ENCODE measurements at regions not wholly inside any gene's neighbourhood (a gene's known extent, or its start where the extent isn't known, plus 50 kb on each side); places are given as distances from the start of the nearest gene placed in this dataset.

DNA sequence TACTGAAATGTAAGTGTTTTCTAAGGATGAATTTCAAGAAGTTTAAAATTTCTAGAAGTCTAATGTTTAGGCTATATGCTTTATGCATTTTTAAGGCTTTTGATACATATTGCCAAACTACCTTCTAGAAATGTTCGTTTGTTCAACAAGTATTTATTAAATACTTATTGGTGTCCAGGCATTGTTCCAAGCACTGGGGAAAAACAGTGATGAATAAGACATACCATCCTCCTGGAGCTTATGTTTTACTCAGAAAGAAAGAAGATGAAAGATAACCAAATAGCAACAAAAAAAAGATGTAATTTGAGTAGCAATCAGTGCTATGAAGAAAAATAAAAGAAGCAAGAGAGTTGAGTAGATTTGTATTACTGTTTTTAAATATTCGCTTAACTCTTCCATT, 692.9 kb downstream of the SLC4A3 start:
- Histone ChIP-seq H3K23ac (ENCODE audit: low read depth, low read length, poor library complexity) (no peak overlapping the region), H2AK5ac (ENCODE audit: low read depth, low read length) (no peak overlapping the region), H3K4me1 (ENCODE audit: control insufficient read depth in 2 of 2, insufficient read depth in 1 of 2, low read depth in 1 of 2, low read length in 2 of 2) (no peaks in the 10 kb centered on the region), H3K27me3 (ENCODE audit: control insufficient read depth in 3 of 3, insufficient read depth in 3 of 3, low read depth in 1 of 3, low read length in 3 of 3) (no peaks in the 10 kb centered on the region), H2BK12ac (ENCODE audit: low read length) (no peak overlapping the region), H3K79me1 (ENCODE audit: low read depth, low read length) (no peaks in the 10 kb centered on the region), H3K27ac (replicated peaks; ENCODE audit: low read length) (no peak overlapping the region), H2BK15ac (ENCODE audit: low read length) (no peak overlapping the region), H2BK5ac (ENCODE audit: low read length) (no peak overlapping the region), H3K4me2 (ENCODE audit: insufficient read depth, low read length, poor library complexity, severe bottlenecking) (no peak overlapping the region), H3K9me3 (replicated peaks in 1 of 2; ENCODE audit: control insufficient read depth in 2 of 2, insufficient read depth in 1 of 2, low read depth in 1 of 2, low read length in 2 of 2) (no peaks in the 10 kb centered on the region), H4K91ac (ENCODE audit: low read depth, low read length, poor library complexity) (no peak overlapping the region), H2AFZ (ENCODE audit: low read length) (no peak overlapping the region), H3K36me3 (replicated peaks in 1 of 2; ENCODE audit: control insufficient read depth in 2 of 2, insufficient read depth in 2 of 2, low read length in 2 of 2) (no peaks in the 10 kb centered on the region), H3K9ac (ENCODE audit: low read depth, low read length, poor library complexity) (no peak overlapping the region), H2BK120ac (ENCODE audit: low read depth, low read length) (no peak overlapping the region), H4K8ac (ENCODE audit: low read depth, low read length) (no peak overlapping the region), H3K18ac (ENCODE audit: low read length) (no peak overlapping the region), H3K4me3 (ENCODE audit: low read length in 2 of 2) (no peak overlapping the region), H3K14ac (ENCODE audit: low read length) (no peak overlapping the region), H3K4ac (ENCODE audit: low read length) (no peak overlapping the region)
- DNase-seq (ENCODE audit: low spot score): no peak
- no CpG with 5 or more reads among the region's 2 CpGs for WGBS, 2 donors (ENCODE audit: extremely low coverage in 2 of 2, insufficient read length in 2 of 2, insufficient replicate concordance in 1 of 2)

DNA sequence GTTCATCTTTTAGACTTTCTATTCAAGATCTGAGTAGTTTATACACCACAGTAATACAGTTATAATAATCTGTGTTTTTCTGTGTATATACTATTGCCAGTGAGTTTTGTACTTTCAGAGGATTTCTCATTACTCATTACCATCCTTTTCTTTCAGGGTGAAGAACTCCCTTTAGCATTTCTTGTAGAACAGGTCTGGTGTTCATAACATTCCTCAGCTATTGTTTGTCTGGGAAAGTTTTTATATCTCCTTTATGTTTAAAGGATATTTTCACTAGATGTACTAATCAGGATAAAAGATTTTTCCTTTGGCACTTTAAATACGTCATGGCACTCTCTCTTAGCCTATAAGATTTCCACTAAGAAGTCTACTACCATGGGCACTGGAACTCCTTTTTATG, 705.5 kb downstream of the SLC4A3 start:
- no peaks in the 10 kb centered on the region for H3K27me3 ChIP-seq (ENCODE audit: control insufficient read depth in 3 of 3, insufficient read depth in 3 of 3, low read depth in 1 of 3, low read length in 3 of 3)
- no peaks in the 10 kb centered on the region for H3K36me3 ChIP-seq (replicated peaks in 1 of 2; ENCODE audit: control insufficient read depth in 2 of 2, insufficient read depth in 2 of 2, low read length in 2 of 2)
- DNase-seq (ENCODE audit: low spot score): no peak
- H3K4me3 ChIP-seq (ENCODE audit: low read length in 2 of 2): no peak overlapping the region
- H3K18ac ChIP-seq (ENCODE audit: low read length): no peak overlapping the region
- no peak overlapping the region for H2BK5ac ChIP-seq (ENCODE audit: low read length)
- no peak overlapping the region for H4K91ac ChIP-seq (ENCODE audit: low read depth, low read length, poor library complexity)
- H2BK120ac ChIP-seq (ENCODE audit: low read depth, low read length): no peak overlapping the region
- no peak overlapping the region for H3K4me2 ChIP-seq (ENCODE audit: insufficient read depth, low read length, poor library complexity, severe bottlenecking)
- no peaks in the 10 kb centered on the region for H3K79me1 ChIP-seq (ENCODE audit: low read depth, low read length)
- H2BK12ac ChIP-seq (ENCODE audit: low read length): no peak overlapping the region
- H4K8ac ChIP-seq (ENCODE audit: low read depth, low read length): no peak overlapping the region
- H3K9me3 ChIP-seq (replicated peaks in 1 of 2; ENCODE audit: control insufficient read depth in 2 of 2, insufficient read depth in 1 of 2, low read depth in 1 of 2, low read length in 2 of 2): no peaks in the 10 kb centered on the region
- H3K27ac ChIP-seq (replicated peaks; ENCODE audit: low read length): no peak overlapping the region
- H3K23ac ChIP-seq (ENCODE audit: low read depth, low read length, poor library complexity): no peak overlapping the region
- peaks cover 0 to 4% of the 10 kb centered on the region in 2 donors for H3K4me1 ChIP-seq (ENCODE audit: control insufficient read depth in 2 of 2, insufficient read depth in 1 of 2, low read depth in 1 of 2, low read length in 2 of 2)
- no peak overlapping the region for H3K9ac ChIP-seq (ENCODE audit: low read depth, low read length, poor library complexity)
- H2AK5ac ChIP-seq (ENCODE audit: low read depth, low read length): no peak overlapping the region
- no CpG with 5 or more reads among the region's 1 CpG for WGBS, 2 donors (ENCODE audit: extremely low coverage in 2 of 2, insufficient read length in 2 of 2, insufficient replicate concordance in 1 of 2)
- no peak overlapping the region for H3K14ac ChIP-seq (ENCODE audit: low read length)
- no peak overlapping the region for H2AFZ ChIP-seq (ENCODE audit: low read length)
- H3K4ac ChIP-seq (ENCODE audit: low read length): no peak overlapping the region
- H2BK15ac ChIP-seq (ENCODE audit: low read length): no peak overlapping the region

DNA sequence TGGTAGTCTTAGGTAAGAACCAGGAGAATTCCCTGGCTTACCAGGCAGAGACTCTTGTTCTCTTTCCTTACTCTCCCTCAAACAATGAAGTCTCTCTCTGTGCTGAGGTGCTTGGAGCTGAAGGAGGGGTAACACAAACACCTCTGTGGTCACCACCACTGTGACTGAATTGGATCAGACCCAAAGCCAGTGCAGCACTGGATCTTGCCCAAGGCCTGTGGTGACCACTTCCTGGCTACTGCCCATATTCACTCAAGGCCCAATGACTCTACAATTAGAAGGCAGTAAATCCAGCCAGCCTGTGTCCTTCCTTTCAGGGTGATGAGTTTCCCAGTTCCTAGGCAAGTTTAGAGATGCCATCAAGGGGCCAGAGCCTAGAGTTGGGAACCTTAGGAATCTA, 706.8 kb downstream of the SLC4A3 start:
- H3K9ac ChIP-seq (ENCODE audit: low read depth, low read length, poor library complexity): no peak overlapping the region
- peak overlapping the region; percentile 53 for H4K91ac ChIP-seq (ENCODE audit: low read depth, low read length, poor library complexity)
- H3K4ac ChIP-seq (ENCODE audit: low read length): no peak overlapping the region
- H3K36me3 ChIP-seq (replicated peaks in 1 of 2; ENCODE audit: control insufficient read depth in 2 of 2, insufficient read depth in 2 of 2, low read length in 2 of 2): no peaks in the 10 kb centered on the region
- no peak overlapping the region for H3K18ac ChIP-seq (ENCODE audit: low read length)
- H2AFZ ChIP-seq (ENCODE audit: low read length): no peak overlapping the region
- no peak overlapping the region for H3K4me2 ChIP-seq (ENCODE audit: insufficient read depth, low read length, poor library complexity, severe bottlenecking)
- DNase-seq (ENCODE audit: low spot score): no peak
- H4K8ac ChIP-seq (ENCODE audit: low read depth, low read length): no peak overlapping the region
- no peak overlapping the region for H3K23ac ChIP-seq (ENCODE audit: low read depth, low read length, poor library complexity)
- peaks cover 0 to 4% of the 10 kb centered on the region in 2 donors for H3K4me1 ChIP-seq (ENCODE audit: control insufficient read depth in 2 of 2, insufficient read depth in 1 of 2, low read depth in 1 of 2, low read length in 2 of 2)
- no peaks in the 10 kb centered on the region for H3K79me1 ChIP-seq (ENCODE audit: low read depth, low read length)
- no peak overlapping the region for H3K4me3 ChIP-seq (ENCODE audit: low read length in 2 of 2)
- H3K27me3 ChIP-seq (ENCODE audit: control insufficient read depth in 3 of 3, insufficient read depth in 3 of 3, low read depth in 1 of 3, low read length in 3 of 3): no peaks in the 10 kb centered on the region
- no peak overlapping the region for H2BK12ac ChIP-seq (ENCODE audit: low read length)
- no peak overlapping the region for H2BK15ac ChIP-seq (ENCODE audit: low read length)
- H3K14ac ChIP-seq (ENCODE audit: low read length): no peak overlapping the region
- H2AK5ac ChIP-seq (ENCODE audit: low read depth, low read length): no peak overlapping the region
- H3K9me3 ChIP-seq (replicated peaks in 1 of 2; ENCODE audit: control insufficient read depth in 2 of 2, insufficient read depth in 1 of 2, low read depth in 1 of 2, low read length in 2 of 2): no peaks in the 10 kb centered on the region
- no peak overlapping the region for H2BK5ac ChIP-seq (ENCODE audit: low read length)
- H2BK120ac ChIP-seq (ENCODE audit: low read depth, low read length): no peak overlapping the region
- H3K27ac ChIP-seq (replicated peaks; ENCODE audit: low read length): no peak overlapping the region

DNA sequence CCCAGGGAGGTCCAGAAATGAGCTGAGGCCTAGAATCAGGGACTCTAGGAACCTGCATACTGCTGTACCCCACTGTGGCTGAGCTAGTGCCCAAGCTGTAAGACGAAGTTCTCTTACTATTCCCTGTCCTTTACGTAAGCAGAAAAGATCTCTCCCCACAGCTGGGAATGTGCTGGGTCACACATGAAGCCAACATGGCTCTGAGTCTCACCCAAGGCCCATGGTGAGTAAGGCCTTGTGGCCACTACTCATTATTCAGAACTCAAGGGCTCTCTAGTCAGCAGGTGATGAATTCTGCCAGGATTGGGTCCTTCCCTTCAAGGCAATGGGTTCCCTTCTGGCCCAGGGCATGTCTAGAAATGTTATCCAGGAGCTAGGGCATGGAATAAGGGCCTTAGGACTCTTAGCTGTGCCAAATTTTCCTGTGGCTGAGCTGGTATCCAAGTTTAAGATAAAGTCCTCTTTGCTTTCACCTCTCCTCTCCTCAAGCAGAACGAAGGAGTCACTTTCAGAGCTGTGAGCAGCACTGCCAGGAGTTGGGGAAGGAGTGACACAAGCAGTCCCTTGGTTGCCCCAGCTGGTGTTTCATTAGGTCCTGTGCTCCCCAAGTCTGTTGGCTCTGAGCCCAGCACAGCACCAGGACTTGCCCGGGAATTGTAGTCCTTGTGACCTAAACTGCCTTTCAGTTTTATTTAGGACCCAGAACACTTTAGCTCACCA, 707.6 kb downstream of the SLC4A3 start:
- Histone ChIP-seq H3K79me1 (ENCODE audit: low read depth, low read length) (no peaks in the 10 kb centered on the region), H3K27ac (replicated peaks; ENCODE audit: low read length) (no peak overlapping the region)

More for the DNA sequence above, 707.6 kb downstream of the SLC4A3 start:
- Histone ChIP-seq H3K9me3 (replicated peaks in 1 of 2; ENCODE audit: control insufficient read depth in 2 of 2, insufficient read depth in 1 of 2, low read depth in 1 of 2, low read length in 2 of 2) (no peaks in the 10 kb centered on the region), H3K4me2 (ENCODE audit: insufficient read depth, low read length, poor library complexity, severe bottlenecking) (no peak overlapping the region), H4K8ac (ENCODE audit: low read depth, low read length) (no peak overlapping the region), H3K18ac (ENCODE audit: low read length) (peak overlapping the region; percentile 44), H3K36me3 (replicated peaks in 1 of 2; ENCODE audit: control insufficient read depth in 2 of 2, insufficient read depth in 2 of 2, low read length in 2 of 2) (no peaks in the 10 kb centered on the region), H3K9ac (ENCODE audit: low read depth, low read length, poor library complexity) (no peak overlapping the region), H2AFZ (ENCODE audit: low read length) (no peak overlapping the region), H3K4me1 (ENCODE audit: control insufficient read depth in 2 of 2, insufficient read depth in 1 of 2, low read depth in 1 of 2, low read length in 2 of 2) (peaks cover 0 to 4% of the 10 kb centered on the region in 2 donors), H4K91ac (ENCODE audit: low read depth, low read length, poor library complexity) (no peak overlapping the region), H2AK5ac (ENCODE audit: low read depth, low read length) (no peak overlapping the region), H3K4me3 (ENCODE audit: low read length in 2 of 2) (no peak overlapping the region), H3K14ac (ENCODE audit: low read length) (no peak overlapping the region), H2BK12ac (ENCODE audit: low read length) (no peak overlapping the region), H2BK120ac (ENCODE audit: low read depth, low read length) (no peak overlapping the region), H2BK15ac (ENCODE audit: low read length) (no peak overlapping the region), H2BK5ac (ENCODE audit: low read length) (peak overlapping the region; percentile 2), H3K4ac (ENCODE audit: low read length) (no peak overlapping the region), H3K23ac (ENCODE audit: low read depth, low read length, poor library complexity) (no peak overlapping the region), H3K27me3 (ENCODE audit: control insufficient read depth in 3 of 3, insufficient read depth in 3 of 3, low read depth in 1 of 3, low read length in 3 of 3) (no peaks in the 10 kb centered on the region)
- DNase-seq (ENCODE audit: low spot score): no peak
- no CpG with 5 or more reads among the region's 4 CpGs for WGBS, 2 donors (ENCODE audit: extremely low coverage in 2 of 2, insufficient read length in 2 of 2, insufficient replicate concordance in 1 of 2)

Data from neuronal stem cell (in vitro differentiated cells).